ENCODE measurements at regions not wholly inside any gene's neighbourhood (a gene's known extent, or its start where the extent isn't known, plus 50 kb on each side); places are given as distances from the start of the nearest gene placed in this dataset.
"Not testable (repeated sequence)": the region's sequence is repeated elsewhere in the genome, so short reads cannot be mapped to it uniquely, and the experiment has no call there.

GRCh38 chr4:123598331-123598730 lies 201.7 kb downstream of the SPRY1 start:
- no peak for DNase-seq (ENCODE audit: low read depth in 4 of 4, low spot score in 2 of 4)

- DNase-seq (ENCODE audit: low read depth in 4 of 4, low spot score in 2 of 4): no peak
Observed at GRCh38 chr4:123599061-123599919, 202.7 kb downstream of the SPRY1 start.

GRCh38 chr4:123599920-123600810 lies 203.6 kb downstream of the SPRY1 start:
- DNase-seq (ENCODE audit: low read depth in 4 of 4, low spot score in 2 of 4): no peak

DNA sequence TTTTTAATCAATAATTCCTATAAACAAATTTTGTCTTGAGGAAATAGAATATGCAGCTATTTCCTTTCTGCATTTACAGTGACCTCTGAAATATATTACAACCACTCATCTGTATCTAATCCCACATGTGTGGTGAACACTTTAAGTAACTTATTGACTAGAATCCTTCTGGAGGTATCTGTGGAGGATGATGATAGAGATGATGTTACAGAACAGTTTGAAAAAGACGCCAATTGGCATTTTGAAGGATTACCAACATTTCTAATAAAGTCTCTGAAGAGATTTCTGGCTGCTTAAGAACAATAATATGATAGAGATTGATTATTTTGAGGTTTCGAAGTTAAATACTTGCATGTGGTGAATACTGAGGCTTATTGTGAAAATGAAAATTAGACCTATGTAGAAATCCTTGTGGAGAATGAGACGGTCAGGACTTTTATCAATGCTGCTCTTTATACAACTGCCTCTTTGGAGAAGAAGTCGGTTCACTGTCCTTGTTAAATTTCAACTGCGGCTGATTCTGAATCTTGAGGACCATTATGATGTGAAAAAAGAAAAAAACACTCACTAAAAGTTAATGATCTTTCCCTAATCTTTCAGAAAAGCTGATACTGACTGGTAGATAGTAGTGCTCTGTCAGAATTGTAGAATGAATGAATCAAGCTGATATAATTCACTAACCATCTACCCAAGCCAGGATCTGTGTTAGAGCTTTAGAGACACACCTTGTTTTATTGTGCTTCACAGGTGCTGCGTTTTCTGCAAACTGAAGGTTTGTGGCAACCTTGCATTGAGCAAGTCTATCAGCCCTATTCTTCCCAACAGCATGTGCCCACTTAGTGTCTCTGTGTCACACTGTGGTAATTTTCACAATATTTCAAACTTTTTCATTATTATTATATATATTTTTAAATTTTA lies 204.7 kb downstream of the SPRY1 start:
- no peak for DNase-seq (ENCODE audit: low read depth in 4 of 4, low spot score in 2 of 4)

GRCh38 chr4:123602007-123602406 lies 205.4 kb downstream of the SPRY1 start:
- DNase-seq (ENCODE audit: low read depth in 4 of 4, low spot score in 2 of 4): no peak

- DNase-seq (ENCODE audit: low read depth in 4 of 4, low spot score in 2 of 4): no peak
Observed at GRCh38 chr4:123603165-123603564, 206.6 kb downstream of the SPRY1 start.

- DNase-seq (ENCODE audit: low read depth in 4 of 4, low spot score in 2 of 4): not testable (repeated sequence)
Observed at GRCh38 chr4:123605797-123606196, 209.2 kb downstream of the SPRY1 start.

GRCh38 chr4:123606336-123606735 lies 209.7 kb downstream of the SPRY1 start:
- DNase-seq (ENCODE audit: low read depth in 4 of 4, low spot score in 2 of 4): no peak

GRCh38 chr4:123606946-123607542 lies 210.4 kb downstream of the SPRY1 start:
- no peak for DNase-seq (ENCODE audit: low read depth in 4 of 4, low spot score in 2 of 4)

DNA sequence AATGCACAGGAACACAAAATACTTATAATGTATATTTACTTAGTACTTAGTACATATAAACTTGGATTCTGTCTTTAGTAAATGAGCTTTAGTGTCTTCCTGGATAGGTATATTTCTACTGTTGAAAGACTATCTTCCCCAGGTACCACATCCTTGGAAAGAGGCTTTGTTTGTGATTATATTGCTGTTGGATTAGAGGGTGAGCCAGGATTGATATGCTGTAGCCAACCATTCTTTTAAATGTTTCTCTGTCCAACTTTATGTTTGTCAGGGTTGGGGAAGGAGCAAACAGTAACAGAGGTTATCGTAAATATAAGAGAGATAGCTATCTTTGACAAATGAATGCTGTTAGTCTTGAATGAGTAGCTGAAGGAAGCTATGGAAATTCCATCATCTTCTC lies 213.2 kb downstream of the SPRY1 start:
- DNase-seq (ENCODE audit: low read depth in 4 of 4, low spot score in 2 of 4): no peak

GRCh38 chr4:123613586-123614344 lies 217.2 kb downstream of the SPRY1 start:
- no peak for DNase-seq (ENCODE audit: low read depth in 4 of 4, low spot score in 2 of 4)

DNA sequence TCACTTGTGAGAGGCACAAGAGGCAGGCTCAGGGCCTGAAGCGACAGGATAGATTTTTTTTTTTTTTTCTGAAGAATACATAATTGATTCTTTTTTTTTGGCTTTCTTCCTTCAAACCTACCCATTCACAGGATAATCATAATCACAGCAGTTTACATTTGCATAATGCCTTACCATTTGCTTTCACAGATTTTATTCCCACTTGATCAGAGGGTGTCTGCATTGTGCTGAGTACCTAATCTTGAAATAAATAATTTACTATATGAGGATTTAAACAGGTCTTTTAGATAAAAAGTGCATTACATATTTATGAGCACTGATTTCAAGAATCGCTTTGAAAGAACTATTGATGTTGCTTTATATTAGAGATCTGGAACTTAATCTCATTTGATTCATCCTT lies 219.3 kb downstream of the SPRY1 start:
- no peak for DNase-seq (ENCODE audit: low read depth in 4 of 4, low spot score in 2 of 4)

DNA sequence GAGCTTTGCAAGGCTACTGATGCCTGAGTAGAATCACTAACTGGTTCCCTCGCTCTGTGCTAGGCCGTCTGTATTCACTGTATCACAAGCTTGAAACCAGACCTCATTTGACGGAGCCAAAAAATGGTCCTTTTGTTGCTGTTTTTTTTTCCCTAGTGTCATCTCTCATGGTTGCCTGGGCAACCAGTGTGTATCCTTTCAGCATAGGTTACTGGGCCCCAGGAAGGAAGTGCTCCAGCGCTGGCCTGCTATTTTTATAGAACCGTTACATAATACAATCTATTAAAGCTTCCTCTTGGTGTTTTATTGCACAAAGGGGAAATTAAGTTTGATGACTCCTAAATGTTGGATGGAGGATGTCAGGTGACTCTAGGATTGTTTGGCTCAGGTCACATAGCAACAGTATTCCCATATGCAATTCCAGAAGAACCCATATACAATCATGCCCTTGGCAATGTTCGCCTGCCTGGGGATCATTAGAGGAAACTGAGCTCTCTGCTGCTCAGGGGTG lies 220.4 kb downstream of the SPRY1 start:
- peak in 3 of 4 donors; percentile 60 to 74 (median 65) for DNase-seq (ENCODE audit: low read depth in 4 of 4, low spot score in 2 of 4)

DNA sequence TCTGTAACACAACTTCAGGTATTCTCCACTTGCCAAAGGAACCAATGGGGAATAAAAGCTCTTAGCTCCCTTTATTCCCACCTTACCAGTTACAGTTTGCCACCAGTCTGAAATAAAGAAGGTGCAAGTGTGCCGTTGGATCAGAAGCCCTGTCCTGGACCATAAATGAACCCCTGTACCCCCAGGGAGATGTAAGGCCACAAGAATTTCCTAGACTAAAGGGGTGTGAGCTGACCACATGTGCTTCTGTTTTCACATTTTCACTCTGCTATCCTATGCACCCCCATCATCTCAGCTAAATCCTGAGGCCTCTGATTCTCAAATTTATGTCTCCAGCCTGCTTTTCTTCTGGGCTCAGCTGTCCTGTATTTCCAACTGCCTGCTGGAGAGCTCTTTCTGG lies 221.2 kb downstream of the SPRY1 start:
- DNase-seq (ENCODE audit: low read depth in 4 of 4, low spot score in 2 of 4): no peak

DNA sequence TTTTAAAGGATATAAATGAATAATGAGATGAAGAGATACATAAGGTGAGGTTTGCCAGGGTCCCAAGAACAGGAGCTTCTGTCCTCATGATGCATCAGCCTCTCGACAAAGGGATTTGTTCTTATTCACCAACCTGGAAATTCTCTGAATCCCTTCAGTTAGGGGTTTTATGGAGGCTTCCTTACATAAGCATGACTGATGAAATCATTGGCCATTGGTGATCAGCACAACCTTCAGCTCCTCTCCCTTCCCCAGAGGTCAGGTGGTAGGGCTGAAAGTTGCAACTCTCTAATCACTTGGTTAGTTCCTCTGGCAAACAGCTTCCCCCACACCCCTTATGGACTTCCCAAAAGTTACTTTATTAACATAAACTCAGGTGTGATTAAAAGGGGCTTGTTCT lies 222.0 kb downstream of the SPRY1 start:
- DNase-seq (ENCODE audit: low read depth in 4 of 4, low spot score in 2 of 4): no peak

DNA sequence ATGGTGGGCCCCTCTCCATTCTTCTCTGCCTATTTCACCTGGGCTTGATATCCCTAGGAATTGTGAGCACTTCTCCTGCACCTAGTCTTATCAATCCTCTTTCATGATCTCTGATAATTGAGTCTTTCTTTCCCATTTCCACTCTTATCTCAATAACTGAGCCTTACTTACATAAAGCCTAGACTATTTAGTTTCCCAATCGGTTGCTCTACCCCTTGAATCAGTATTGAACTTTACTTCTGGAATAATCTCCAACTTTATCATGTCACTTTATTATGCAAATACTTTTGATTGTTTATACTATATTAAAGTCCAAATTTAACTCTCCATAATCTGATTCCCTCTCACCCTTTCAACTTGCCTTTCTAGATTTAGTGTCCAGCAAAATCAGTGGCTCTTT lies 222.7 kb downstream of the SPRY1 start:
- no peak for DNase-seq (ENCODE audit: low read depth in 4 of 4, low spot score in 2 of 4)

DNA sequence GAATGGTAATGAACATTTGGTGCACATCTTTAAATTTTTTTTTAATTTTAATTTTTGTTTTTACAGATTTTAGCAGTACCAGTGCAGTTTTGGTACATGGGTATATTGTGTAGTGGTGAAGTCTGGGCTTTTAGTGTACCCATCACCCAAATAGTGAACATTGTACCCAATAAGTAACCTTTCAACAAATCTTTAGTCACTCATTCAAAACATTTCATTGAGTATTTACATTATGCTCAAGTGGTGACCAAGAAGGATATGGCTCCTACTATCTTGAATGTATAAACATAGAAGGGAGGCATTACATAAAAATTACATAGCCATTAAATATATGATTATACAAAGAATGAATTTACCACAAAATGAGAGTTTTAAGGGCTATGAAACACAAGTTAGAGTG lies 223.3 kb downstream of the SPRY1 start:
- no peak for DNase-seq (ENCODE audit: low read depth in 4 of 4, low spot score in 2 of 4)

DNA sequence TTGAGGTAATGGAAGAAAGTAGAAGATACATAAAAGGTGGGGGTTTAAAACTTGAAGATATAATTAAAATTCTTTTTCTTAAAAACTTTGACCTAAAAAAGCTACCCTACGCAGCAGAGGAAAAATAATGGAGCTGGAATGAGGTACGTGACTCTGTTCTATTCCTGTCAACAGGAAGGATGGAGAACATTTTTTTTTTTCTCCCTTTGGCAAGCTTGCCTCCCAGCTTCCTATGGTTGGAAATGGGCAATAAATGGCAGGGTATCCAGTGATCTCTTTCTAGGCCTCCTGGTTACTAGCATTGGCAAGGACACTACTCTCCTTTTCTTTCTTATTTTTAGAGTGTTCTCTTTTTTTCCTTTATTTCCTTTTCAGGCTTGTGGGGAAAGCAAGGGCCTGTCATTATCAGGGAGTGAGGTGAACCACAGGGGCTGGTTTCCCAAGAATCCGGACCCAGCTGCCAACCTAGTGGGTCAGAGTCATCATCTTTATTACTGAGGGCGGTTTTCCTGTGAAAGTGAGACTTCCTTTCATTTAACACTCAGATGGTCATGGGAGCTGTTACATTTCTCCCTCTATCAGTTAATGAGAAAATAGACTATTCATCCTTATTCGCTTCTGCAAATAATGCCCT lies 224.6 kb downstream of the SPRY1 start:
- no peak for DNase-seq (ENCODE audit: low read depth in 4 of 4, low spot score in 2 of 4)

DNA sequence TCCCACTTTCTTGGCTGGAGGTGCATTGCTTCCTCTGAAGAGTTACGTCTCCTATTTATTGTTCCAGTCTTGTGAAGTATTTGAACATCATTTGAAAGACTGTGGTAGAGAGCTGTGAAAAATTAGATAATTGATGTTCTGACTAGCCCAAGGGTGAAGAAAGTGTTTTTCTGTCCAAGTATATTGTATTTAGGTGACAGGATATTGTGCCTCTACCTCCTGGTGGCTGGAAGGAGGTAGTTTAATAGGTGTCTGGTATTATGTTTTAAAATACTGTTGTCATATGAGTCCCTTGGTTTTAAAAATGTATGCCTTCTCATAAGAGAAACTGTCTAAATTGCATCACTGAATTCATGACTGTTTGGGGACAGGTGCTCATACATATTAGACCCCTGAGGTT lies 226.0 kb downstream of the SPRY1 start:
- no peak for DNase-seq (ENCODE audit: low read depth in 4 of 4, low spot score in 2 of 4)

Data from left renal cortex interstitium (tissue), 4 donors.